Activated naive CD8-positive, alpha-beta T cell treated with anti-CD3 and anti-CD28 coated beads, Interleukin-2, amount 50 U/mL, for 24 hours (primary cell): ENCODE measurements at regions not wholly inside any gene's neighbourhood (a gene's known extent, or its start where the extent isn't known, plus 50 kb on each side); places are given as distances from the start of the nearest gene placed in this dataset.

Experiments
- ATAC-seq: fragments of 150-1000 bp; cut with Tn5 transposase; one replicate; pipeline ENCODE4 v1.10.0; 2021
- DNase-seq: peaks from one replicate; pipeline ENCODE4 v3.0.0; 2021
- H3K27ac Mint-ChIP-seq: one replicate; pipeline ENCODE4 v1.8.0; 2021; ENCODE audit warnings: mild to moderate bottlenecking, mixed read lengths
- H3K27me3 Mint-ChIP-seq: one replicate; pipeline ENCODE4 v1.8.0; 2021; ENCODE audit warnings: mixed read lengths
- H3K36me3 Mint-ChIP-seq: one replicate; pipeline ENCODE4 v1.8.0; 2021; ENCODE audit warnings: low read depth, mixed read lengths
- H3K4me1 Mint-ChIP-seq: one replicate; pipeline ENCODE4 v1.8.0; 2021; ENCODE audit warnings: mixed read lengths
- H3K4me3 Mint-ChIP-seq: one replicate; pipeline ENCODE4 v1.8.0; 2021; ENCODE audit warnings: mild to moderate bottlenecking, moderate library complexity, mixed read lengths
- H3K9me3 Mint-ChIP-seq: one replicate; pipeline ENCODE4 v1.8.0; 2021; ENCODE audit warnings: mixed read lengths

DNA sequence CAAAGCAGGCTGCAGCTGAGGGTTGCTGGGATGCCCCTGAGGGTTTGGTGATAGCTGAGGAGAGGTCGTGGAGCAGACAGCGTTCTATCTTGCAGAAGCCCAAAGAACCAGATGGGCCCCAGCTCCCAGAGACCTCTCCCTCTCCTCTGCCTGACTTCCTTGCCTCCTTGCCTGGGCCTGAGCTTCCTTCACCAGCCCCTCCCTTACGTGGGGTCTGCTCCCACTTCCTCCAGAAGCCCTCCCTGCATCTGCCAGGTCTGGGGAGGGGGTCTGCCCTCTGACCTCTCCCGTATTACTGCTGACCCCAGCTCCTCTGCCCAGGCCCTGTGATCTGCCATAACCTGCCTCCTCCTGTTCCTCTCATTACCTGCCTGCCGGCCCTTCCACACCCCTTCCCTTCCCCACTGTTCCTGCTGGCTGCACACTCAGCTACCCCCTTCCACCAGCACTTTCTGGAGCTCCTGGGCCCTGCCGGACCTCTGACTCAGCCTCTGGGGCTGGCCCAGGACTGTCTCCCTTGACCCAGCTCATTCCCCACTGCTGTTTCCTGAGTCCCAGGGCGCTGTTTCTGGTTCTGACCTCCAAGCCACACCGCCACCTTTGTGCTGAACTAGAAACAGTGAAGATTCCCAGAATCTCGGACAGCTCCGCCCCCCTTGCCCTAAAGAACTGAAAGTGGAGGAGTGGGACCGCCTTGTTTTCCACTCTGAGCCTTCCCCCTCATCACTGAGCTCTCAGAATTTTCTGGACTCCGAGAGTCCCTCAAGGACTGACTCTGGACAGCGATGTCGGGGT, 237.7 kb upstream of the C1orf174 start:
- no peaks in the 10 kb centered on the region for H3K4me1 Mint-ChIP-seq
- DNase-seq (no peak), ATAC-seq (no peak)
- H3K9me3 Mint-ChIP-seq, result peaks cover 15% of the 10 kb centered on the region
- H3K4me3 Mint-ChIP-seq, result no peak overlapping the region
- H3K27me3 Mint-ChIP-seq, result peaks cover 10% of the 10 kb centered on the region
- H3K36me3 Mint-ChIP-seq, result no peaks in the 10 kb centered on the region
- no peak overlapping the region for H3K27ac Mint-ChIP-seq

DNA sequence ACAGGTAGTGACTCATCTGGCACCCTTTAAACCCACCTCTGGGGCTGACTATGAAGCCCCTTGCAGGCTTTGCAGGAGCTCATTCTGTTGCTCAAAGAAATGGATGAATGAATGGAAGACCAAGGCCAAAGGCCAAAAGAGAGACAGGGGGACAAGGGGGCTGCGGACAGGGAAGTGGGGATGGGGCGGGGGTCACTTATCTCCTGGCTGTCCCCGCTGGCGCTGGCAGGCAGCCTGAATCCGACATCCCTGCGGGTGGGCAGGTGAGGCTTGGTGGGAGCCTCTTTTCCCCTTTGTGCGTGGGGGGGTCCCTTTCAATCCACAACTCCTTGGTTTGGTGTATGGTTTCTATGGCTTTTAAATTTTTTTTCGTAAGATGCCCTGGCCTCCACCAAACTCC, 239.6 kb upstream of the C1orf174 start:
- no peak for ATAC-seq
- DNase-seq, result no peak
- no peaks in the 10 kb centered on the region for H3K4me1 Mint-ChIP-seq
- no peak overlapping the region for H3K4me3 Mint-ChIP-seq
- H3K27me3 Mint-ChIP-seq, result peaks cover 13% of the 10 kb centered on the region
- H3K9me3 Mint-ChIP-seq, result peaks cover 15% of the 10 kb centered on the region
- H3K36me3 Mint-ChIP-seq, result no peaks in the 10 kb centered on the region
- H3K27ac Mint-ChIP-seq, result no peak overlapping the region

DNA sequence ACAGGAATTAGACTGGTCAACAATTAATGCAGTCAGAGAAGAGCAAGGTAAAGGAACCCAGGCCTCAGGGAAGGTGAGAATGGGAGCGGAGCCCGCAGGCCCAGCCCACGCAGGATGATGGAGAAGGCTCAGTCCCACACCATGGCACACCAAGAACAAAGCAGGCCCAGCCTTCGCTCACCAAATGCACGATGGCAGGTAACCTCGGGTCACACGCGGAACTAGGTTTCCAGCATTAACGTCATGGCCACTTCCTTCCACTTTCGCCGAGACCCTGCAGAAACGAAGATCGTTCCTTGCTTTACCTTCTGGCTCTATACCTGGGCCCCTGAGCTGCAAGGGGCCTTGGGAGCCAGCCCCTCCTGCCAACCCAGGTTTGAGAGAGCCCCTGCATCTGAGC, 240.2 kb upstream of the C1orf174 start:
- Mint-ChIP-seq H3K4me3 (no peak overlapping the region), H3K4me1 (no peaks in the 10 kb centered on the region), H3K27ac (no peak overlapping the region), H3K27me3 (peaks cover 13% of the 10 kb centered on the region), H3K9me3 (peaks cover 15% of the 10 kb centered on the region), H3K36me3 (no peaks in the 10 kb centered on the region)
- ATAC-seq (no peak), DNase-seq (no peak)

DNA sequence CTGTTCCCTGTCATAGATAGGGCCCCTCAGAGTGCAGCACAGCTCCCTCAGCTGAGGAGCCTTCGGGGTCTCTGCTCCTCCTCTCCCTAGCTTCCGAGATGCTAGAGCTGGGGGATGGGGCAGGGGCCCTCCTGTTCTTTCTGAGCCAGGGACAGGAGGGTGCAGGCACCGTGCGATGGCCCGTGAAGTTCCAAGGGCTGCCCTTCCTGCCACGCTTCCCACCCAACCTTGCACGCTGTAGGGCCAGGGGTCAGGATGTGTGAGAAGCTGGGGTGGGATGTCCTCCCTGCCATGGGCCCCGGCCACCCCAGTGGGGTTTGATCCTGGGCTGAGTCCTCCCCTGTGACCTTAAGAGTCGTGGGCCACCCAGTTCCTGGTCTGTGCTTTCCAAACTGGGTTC, 240.7 kb upstream of the C1orf174 start:
- no peak overlapping the region for H3K27ac Mint-ChIP-seq
- peaks cover 11% of the 10 kb centered on the region for H3K9me3 Mint-ChIP-seq
- ATAC-seq (no peak), DNase-seq (no peak)
- H3K27me3 Mint-ChIP-seq, result peaks cover 13% of the 10 kb centered on the region
- H3K36me3 Mint-ChIP-seq, result no peaks in the 10 kb centered on the region
- no peak overlapping the region for H3K4me3 Mint-ChIP-seq
- no peaks in the 10 kb centered on the region for H3K4me1 Mint-ChIP-seq

DNA sequence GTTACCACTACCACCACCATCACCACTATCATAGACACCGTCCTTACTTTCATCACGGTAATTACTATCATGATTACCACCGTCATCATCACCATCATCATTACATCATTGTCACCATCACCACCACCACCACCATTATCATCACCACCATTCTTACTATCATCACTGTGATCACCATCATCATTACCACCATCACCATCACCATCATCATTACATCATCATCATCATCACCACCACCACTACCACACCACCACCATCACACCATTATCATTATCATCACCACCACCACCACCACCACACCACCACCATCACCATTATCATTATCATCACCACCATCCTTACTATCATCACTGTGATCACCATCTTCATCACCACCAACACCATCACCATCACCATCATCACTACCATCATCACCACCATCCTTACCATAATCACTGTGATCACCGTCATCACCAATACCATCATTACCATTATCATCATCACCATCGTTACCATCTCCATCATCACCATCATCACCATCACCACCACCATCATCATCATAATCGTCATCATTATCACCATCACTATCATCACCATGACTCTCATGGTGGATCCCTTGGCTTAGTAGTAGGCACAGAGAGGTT, 244.4 kb upstream of the C1orf174 start:
- peaks cover 11% of the 10 kb centered on the region for H3K27me3 Mint-ChIP-seq
- no peak overlapping the region for H3K4me3 Mint-ChIP-seq
- no peaks in the 10 kb centered on the region for H3K9me3 Mint-ChIP-seq
- H3K4me1 Mint-ChIP-seq, result no peaks in the 10 kb centered on the region
- H3K36me3 Mint-ChIP-seq, result no peaks in the 10 kb centered on the region
- H3K27ac Mint-ChIP-seq, result no peak overlapping the region
- DNase-seq (no peak), ATAC-seq (no peak)

DNA sequence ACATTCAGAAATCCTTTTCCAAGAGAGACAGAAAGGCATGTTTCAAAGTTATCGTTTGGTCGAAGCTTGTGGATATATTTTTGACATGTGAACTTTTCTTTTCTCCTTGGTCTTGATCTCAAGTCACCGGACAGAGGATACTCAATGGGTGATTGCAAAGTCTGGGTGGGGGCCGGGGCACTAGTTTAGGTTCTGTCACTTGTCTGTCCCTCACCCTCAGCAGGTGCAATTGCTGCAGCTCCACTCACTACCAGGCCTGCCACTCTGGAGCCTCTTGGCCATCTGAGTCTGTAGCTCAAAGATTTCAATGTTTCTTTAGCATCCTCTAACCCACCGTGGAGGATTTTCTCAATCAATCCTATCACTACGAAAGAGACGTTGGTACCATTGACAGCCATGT, 246.0 kb upstream of the C1orf174 start:
- Mint-ChIP-seq H3K4me1 (no peaks in the 10 kb centered on the region), H3K4me3 (no peak overlapping the region), H3K27ac (no peak overlapping the region), H3K36me3 (no peaks in the 10 kb centered on the region), H3K9me3 (no peaks in the 10 kb centered on the region), H3K27me3 (peaks cover 6% of the 10 kb centered on the region)
- no peak for ATAC-seq
- no peak for DNase-seq

DNA sequence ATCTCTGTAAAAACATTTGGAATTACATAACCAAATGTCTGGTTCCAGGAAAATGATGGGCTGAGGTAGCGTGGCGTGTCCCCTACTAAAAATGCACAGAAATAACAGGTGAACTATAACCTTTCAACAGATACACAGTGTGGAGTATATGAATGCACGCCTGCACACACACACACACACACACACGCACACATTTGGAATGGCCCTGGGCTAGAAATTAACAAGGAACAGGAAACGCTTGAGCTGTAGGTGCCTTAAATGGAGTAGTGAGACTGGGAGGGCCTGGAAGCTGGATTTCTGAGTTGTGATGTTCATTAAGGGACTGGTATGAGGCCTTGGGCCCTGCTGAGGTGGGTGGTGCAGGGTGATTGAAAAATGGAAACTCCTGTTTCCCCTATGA, 246.5 kb upstream of the C1orf174 start:
- DNase-seq, result no peak
- no peak overlapping the region for H3K27ac Mint-ChIP-seq
- no peak overlapping the region for H3K4me3 Mint-ChIP-seq

DNA sequence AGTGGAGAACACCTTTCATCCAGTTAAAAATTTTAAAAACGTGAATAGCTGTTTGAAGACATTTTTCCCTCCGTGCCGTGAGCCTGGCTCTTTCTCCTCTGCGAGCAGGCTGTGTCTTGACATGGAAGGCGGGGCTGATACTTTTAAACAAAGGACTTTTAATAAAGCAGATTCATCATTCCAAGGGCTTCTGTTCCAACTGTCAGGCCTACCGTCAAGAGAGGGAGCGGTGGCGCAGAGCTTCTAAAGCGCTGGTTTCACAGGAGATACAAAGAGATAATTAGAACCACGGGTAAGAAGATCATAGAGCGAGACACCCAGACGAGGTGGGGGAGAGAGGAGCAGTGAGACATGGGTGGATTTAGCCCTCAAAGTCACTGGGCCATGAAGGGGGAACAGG, 247.4 kb upstream of the C1orf174 start:
- Mint-ChIP-seq H3K4me1 (no peaks in the 10 kb centered on the region), H3K27ac (no peak overlapping the region), H3K9me3 (no peaks in the 10 kb centered on the region), H3K36me3 (no peaks in the 10 kb centered on the region), H3K4me3 (no peak overlapping the region), H3K27me3 (peaks cover 3% of the 10 kb centered on the region)
- ATAC-seq (no peak), DNase-seq (no peak)

More for the DNA sequence above, 246.5 kb upstream of the C1orf174 start:
- no peak for ATAC-seq
- H3K36me3 Mint-ChIP-seq, result no peaks in the 10 kb centered on the region
- H3K27me3 Mint-ChIP-seq, result peaks cover 4% of the 10 kb centered on the region
- H3K9me3 Mint-ChIP-seq, result no peaks in the 10 kb centered on the region
- no peaks in the 10 kb centered on the region for H3K4me1 Mint-ChIP-seq

DNA sequence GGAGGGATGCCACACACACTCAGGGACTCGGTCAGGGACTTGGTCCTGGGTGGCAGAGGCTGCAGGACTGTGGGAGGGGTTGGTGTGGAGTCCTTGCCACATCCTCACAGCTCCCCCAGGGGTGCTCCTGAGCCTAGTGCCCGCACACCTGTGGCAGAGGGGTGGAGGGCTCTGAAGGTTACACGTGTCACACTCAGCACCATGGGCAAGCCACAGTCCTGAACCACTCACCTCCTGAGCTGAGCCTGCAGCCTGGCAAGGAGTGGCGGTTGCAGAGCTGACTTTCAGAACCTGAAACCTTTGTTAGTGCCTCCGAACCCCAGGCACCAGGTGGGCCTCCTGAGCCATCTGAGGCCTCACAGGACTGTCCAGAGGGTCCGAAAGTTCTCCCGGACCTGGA, 249.2 kb upstream of the C1orf174 start:
- no peaks in the 10 kb centered on the region for H3K36me3 Mint-ChIP-seq
- H3K27me3 Mint-ChIP-seq, result no peaks in the 10 kb centered on the region
- no peaks in the 10 kb centered on the region for H3K9me3 Mint-ChIP-seq
- H3K27ac Mint-ChIP-seq, result no peak overlapping the region
- H3K4me1 Mint-ChIP-seq, result no peaks in the 10 kb centered on the region
- ATAC-seq (no peak), DNase-seq (no peak)
- H3K4me3 Mint-ChIP-seq, result no peak overlapping the region

DNA sequence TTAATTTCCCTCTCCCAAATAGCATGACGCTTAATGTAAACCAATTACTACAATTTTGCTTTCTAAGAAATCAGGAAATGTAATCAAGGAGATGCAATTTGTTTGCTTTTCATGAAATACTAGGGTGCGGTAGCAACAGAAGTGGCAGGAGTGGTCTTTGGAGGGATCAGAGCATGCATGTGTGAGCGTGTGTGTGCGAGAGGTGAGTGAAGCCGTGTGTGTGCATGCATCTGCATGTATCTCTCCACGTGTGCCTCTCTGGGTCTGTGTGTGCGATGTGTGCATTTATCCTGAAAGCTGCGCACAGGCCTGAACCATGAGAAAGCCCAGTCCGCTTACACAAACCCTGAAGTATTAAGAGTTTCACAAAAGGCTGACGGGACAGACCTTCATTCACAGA, 249.8 kb upstream of the C1orf174 start:
- Mint-ChIP-seq H3K27ac (no peak overlapping the region), H3K27me3 (no peaks in the 10 kb centered on the region), H3K9me3 (no peaks in the 10 kb centered on the region), H3K4me1 (no peaks in the 10 kb centered on the region), H3K36me3 (no peaks in the 10 kb centered on the region), H3K4me3 (no peak overlapping the region)
- ATAC-seq (no peak), DNase-seq (no peak)

DNA sequence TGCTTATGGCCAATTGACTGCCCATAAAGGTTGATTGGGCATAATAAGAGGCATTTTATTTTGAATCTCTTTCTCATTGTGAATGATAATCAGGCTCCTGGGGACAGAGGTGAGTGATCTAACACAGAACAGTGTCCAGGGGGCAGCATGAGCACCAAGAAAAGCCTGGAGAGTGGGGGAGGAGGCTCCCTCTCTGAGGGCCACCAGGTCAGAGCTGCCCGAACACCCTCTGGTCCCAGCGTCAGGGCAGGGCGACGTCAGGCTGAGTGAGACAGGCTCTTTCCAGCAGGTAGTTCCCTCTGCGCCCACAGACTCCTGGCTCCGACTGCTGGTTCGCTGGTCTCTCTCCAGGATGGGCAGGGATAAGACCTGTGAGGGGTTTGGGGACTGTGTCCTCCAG, 250.2 kb upstream of the C1orf174 start:
- Mint-ChIP-seq H3K4me1 (no peaks in the 10 kb centered on the region), H3K27ac (no peak overlapping the region), H3K4me3 (no peak overlapping the region), H3K27me3 (no peaks in the 10 kb centered on the region), H3K36me3 (no peaks in the 10 kb centered on the region), H3K9me3 (no peaks in the 10 kb centered on the region)
- DNase-seq (no peak), ATAC-seq (no peak)

DNA sequence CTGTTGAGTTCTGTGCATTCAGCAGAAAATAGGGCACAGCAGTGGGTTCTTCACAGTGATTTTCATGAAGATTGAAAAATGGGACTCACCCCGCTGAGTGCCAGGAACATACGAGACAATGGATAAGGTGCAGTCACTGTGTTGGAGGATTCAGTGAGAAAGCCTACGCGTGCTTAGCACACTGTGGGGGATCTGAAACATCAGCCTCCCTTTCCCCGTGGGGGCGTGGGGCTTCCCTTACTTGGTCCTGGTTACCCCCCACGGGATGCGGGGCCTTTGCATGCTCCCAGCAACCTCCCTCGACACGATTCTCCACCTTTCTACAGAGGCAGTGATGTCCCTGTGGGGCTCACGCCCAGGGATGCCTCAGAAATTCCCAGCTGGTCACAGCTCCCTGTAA, 252.2 kb upstream of the C1orf174 start:
- ATAC-seq (no peak), DNase-seq (no peak)
- Mint-ChIP-seq H3K36me3 (no peaks in the 10 kb centered on the region), H3K4me3 (no peak overlapping the region), H3K27ac (no peak overlapping the region), H3K4me1 (no peaks in the 10 kb centered on the region), H3K27me3 (no peaks in the 10 kb centered on the region), H3K9me3 (no peaks in the 10 kb centered on the region)

DNA sequence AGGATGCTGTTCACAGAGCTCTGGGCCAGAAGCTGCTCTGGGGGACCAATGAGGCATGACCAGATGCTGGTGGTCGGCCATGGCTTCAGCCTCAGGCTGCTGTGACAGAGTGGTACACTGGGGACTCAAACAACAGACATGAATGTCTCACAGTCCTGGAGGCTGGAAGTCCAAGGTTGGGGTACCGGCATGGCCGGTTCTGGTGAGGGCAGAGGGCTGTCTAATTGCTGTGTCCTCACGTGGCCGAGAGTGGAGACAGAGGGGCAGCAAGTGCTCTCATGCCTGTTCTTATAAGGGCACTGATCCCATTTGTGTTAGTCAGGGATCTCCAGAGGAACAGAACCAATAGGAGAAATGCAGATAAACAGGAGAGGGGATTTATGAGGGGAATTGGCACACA, 253.5 kb upstream of the C1orf174 start:
- no peak overlapping the region for H3K27ac Mint-ChIP-seq

DNA sequence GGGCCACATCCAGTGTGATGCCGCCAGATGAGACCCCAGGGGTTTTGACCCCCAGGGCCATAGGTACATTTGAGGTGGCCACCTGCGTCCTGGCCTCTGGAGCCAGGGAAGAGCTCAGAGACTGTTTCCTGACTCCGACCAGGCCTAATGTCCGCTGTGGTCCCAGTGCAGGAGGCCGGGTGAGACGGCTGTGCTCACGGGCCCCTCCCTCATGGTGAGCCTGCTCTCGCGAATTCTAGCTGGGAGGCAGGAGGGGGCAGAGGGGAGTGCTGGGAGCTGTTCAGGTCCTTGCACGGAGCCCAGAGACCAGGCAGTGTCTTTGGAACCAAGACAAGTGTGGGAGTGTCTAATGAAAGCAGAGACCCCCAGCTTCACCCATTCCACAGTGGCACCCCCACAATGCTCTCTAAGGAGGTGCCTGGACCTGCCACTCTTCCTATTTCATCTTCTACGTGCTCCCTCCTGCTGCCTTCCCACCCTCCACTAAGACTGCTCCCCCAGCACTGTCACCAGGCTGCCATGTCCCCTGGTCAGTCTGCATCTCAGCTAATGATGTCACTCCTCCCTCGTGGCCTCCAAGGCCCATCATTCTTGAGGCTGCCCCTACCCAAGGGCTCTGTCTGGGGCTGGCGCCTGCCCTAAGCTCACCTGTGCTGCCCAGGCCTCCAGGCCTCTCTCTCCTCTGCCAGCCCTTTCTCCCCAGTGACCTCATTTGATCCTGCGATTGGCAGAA, 256.3 kb upstream of the C1orf174 start:
- no peaks in the 10 kb centered on the region for H3K27me3 Mint-ChIP-seq
- H3K4me1 Mint-ChIP-seq, result no peaks in the 10 kb centered on the region
- no peaks in the 10 kb centered on the region for H3K36me3 Mint-ChIP-seq
- H3K27ac Mint-ChIP-seq, result no peak overlapping the region
- DNase-seq (no peak), ATAC-seq (no peak)
- H3K4me3 Mint-ChIP-seq, result no peak overlapping the region
- H3K9me3 Mint-ChIP-seq, result no peaks in the 10 kb centered on the region

More for the DNA sequence above, 253.5 kb upstream of the C1orf174 start:
- no peak overlapping the region for H3K4me3 Mint-ChIP-seq
- DNase-seq (no peak), ATAC-seq (no peak)
- H3K36me3 Mint-ChIP-seq, result no peaks in the 10 kb centered on the region
- no peaks in the 10 kb centered on the region for H3K4me1 Mint-ChIP-seq
- H3K9me3 Mint-ChIP-seq, result no peaks in the 10 kb centered on the region
- H3K27me3 Mint-ChIP-seq, result no peaks in the 10 kb centered on the region

DNA sequence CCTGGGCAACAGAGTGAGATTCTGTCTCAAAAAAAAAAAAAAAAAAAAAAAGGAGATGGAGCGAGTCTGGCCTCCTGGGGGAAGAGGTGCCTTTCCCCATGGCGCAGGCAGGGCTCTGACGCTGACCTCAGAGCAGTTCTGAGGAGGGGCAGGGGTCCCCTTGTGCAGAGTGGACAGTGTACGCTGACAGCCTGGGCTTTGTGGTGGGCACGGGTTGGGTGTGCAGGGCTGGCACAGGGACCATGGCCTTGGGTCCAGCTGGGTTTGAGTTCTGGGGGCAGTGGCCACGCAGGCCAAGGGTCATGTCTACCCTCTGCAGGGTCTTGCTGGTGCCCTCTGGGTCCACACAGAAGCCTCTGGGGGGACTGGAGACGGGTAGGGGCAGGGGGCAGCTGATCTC, 260.1 kb upstream of the C1orf174 start:
- ATAC-seq (no peak), DNase-seq (no peak)
- Mint-ChIP-seq H3K27me3 (peaks cover 7% of the 10 kb centered on the region), H3K9me3 (no peaks in the 10 kb centered on the region), H3K4me3 (no peak overlapping the region), H3K27ac (no peak overlapping the region), H3K36me3 (no peaks in the 10 kb centered on the region), H3K4me1 (no peaks in the 10 kb centered on the region)
